ENCODE measurements at regions not wholly inside any gene's neighbourhood (a gene's known extent, or its start where the extent isn't known, plus 50 kb on each side); places are given as distances from the start of the nearest gene placed in this dataset.
"Not testable (repeated sequence)": the region's sequence is repeated elsewhere in the genome, so short reads cannot be mapped to it uniquely, and the experiment has no call there.

- ATAC-seq: no peak
Observed at GRCh38 chr1:170789063-170789462, 125.1 kb downstream of the PRRX1 start.

DNA sequence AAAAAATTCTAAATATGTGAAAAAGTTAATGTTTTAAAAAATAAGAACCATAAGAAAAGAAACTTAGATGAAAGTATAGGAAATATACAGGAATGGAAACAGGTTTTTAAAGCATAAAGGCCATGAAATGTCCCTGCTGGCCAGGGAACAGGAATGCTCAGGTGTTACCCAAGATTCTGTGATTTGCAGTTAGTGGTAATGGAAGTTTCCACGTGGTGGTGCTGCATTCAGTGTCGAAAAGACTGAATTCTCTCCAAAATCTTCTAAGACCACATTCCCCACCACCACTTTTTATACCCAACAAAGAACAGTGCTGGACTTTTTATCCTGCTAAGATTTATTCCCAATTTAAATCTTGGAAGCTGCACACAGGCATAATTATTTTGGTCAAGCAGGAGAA, 126.2 kb downstream of the PRRX1 start:
- ATAC-seq: no peak

DNA sequence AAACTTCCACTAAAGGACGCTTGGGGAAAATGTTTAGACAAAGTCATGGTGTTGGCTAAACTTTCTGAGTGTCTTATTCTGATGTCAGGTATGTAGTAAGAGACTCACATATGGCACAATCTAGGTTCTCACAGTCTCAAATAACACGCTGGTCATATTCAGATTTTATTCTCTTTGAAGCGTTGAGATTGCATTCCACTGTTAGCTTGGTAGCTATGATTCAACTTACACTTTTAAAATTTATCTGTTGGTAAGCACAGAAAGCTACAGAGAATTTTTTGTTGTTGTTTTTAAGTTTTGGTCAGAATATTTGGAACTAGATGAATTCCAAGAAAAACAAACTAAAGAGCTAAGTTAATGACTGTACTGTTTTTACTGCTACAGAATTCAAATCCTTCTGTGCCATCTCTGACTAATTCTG, 126.7 kb downstream of the PRRX1 start:
- ATAC-seq: no peak

- no peak for ATAC-seq
Observed at GRCh38 chr1:170791941-170792340, 128.0 kb downstream of the PRRX1 start.

GRCh38 chr1:170800265-170800664, 135.1 kb upstream of the MROH9 start:
- no peak for ATAC-seq

GRCh38 chr1:170800812-170801211, 134.5 kb upstream of the MROH9 start:
- ATAC-seq: no peak

GRCh38 chr1:170803711-170804110, 131.6 kb upstream of the MROH9 start:
- ATAC-seq: no peak

DNA sequence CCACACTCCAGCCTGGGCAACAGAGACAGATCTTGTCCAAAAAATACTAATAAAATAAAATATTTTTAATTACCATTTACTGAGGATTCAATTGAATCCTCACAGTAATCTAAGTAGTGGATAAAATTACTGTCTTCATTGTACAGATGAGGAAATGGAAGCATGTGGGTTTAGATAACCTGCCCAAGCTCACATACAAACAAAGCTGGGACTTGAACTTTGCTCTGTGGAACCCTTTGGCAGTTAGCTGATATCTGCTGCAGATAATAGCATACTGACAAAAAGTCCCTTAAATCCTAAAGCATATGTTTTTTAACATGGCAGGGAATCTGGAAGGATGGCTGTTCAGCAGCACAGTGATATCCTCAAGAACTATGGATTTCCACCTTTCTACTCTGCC, 130.9 kb upstream of the MROH9 start:
- ATAC-seq: no peak

GRCh38 chr1:170804879-170805278, 130.5 kb upstream of the MROH9 start:
- ATAC-seq: no peak

GRCh38 chr1:170806961-170807360, 128.4 kb upstream of the MROH9 start:
- ATAC-seq: no peak

GRCh38 chr1:170807432-170807831, 127.9 kb upstream of the MROH9 start:
- ATAC-seq: no peak

DNA sequence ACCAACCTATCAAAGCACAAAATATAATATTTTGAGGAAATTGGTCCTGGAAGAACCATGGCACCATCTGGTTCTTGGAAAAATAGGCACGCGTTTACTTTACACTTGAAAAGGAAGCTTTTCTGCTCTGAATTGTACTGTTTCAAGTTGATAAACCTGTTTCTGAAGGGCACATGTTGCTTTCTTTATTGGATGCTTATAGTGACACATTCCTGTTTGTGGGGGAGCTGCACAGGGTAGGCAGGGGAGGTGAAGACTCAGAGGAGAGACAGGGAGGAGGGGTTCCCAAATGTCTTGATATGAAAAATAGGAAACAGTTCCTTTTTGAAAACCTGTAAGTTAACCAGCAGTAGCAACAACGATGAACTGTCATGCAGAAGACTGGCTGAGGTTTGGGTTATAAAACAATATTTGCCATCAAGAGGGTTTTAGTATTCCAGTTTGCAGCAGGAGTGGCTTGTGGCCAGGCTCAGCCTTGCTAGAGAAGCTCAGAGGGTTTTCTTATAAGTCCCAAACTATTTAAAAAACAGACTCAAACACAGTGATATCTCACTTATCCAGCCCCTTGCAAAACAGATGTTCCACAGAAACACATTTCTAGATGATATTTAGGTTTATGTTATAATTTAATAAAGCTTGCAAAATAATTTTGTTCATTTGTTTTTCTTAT, 127.0 kb upstream of the MROH9 start:
- ATAC-seq: no peak

DNA sequence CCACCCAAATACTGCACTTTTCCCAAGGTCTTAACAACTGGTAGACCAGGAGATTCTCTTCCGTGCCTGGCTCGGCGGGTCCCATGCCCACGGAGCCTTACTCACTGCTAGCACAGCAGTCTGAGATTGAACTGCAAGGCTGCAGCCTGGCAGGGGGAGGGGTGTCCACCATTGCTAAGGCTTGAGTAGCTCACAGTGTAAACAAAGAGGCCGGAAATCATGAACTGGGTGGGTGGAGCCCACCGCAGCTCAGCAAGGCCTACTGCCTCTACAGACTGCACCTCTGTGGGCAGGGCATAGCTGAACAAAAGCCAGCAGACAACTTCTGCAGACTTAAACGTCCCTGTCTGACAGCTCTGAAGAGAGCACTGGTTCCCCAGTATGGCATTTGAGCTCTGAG, 124.3 kb upstream of the MROH9 start:
- not testable (repeated sequence) for ATAC-seq

- ATAC-seq: no peak
Observed at GRCh38 chr1:170819781-170820180, 115.6 kb upstream of the MROH9 start.

GRCh38 chr1:170823120-170823519, 112.2 kb upstream of the MROH9 start:
- no peak for ATAC-seq

DNA sequence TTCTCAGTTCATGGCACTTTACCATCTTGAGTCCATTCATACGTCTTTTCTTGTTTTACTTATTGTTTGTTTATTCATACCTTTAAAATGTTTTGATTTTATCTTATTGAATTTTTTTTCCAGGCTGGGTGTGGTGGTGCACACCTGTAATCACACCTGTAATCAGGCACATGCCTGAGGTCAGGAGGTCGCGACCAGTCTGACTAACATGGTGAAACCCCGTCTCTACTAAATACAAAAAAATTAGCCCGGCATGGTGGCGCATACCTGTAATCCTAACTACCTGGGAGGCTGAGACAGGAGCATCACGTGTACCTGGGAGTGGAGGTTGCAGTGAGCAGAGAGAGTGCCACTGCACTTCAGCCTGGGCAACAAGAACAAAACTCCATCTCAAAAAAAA, 104.1 kb upstream of the MROH9 start:
- ATAC-seq: no peak

- ATAC-seq: no peak
Observed at GRCh38 chr1:170836141-170836540, 99.2 kb upstream of the MROH9 start.

DNA sequence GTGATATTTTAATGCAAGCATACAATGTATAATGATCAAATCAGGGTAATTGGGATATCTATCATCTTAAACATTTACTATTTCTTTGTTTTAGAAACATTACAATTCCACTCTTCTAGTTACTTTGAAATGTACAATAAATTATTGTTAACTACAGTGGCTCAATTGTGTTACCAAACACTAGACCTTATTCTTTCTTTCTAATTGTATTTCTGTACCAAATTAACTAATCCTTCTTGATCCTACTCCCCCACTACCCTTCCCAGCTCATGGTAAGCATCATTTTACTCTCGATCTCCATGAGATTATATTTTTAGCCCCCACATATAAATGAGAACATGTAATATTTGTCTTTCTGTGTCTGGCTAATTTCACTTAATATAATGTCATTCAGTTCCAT, 95.0 kb upstream of the MROH9 start:
- ATAC-seq: no peak

GRCh38 chr1:170853302-170853701, 82.0 kb upstream of the MROH9 start:
- ATAC-seq: no peak

DNA sequence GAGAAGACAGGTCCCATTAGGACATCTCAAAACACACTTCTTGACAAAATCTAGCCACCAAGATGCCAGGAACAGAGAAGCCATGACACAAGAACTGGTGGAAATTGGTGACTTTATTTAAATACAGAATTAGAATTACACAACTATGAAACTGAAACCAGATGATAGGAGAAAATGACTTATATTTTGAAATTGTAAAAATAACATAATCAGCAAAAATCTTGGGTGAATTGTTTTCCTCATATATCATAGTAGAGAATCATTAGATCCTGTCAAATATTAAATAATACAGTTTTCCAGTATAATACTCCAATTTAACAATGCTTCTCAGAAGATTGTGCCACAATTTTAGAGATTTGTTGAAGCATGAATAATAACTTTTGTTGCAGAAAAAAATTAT, 81.5 kb upstream of the MROH9 start:
- no peak for ATAC-seq

- ATAC-seq: no peak
Observed at GRCh38 chr1:170854677-170855076, 80.7 kb upstream of the MROH9 start.

- no peak for ATAC-seq
Observed at GRCh38 chr1:170856455-170856854, 78.9 kb upstream of the MROH9 start.

GRCh38 chr1:170857955-170858354, 77.4 kb upstream of the MROH9 start:
- no peak for ATAC-seq

DNA sequence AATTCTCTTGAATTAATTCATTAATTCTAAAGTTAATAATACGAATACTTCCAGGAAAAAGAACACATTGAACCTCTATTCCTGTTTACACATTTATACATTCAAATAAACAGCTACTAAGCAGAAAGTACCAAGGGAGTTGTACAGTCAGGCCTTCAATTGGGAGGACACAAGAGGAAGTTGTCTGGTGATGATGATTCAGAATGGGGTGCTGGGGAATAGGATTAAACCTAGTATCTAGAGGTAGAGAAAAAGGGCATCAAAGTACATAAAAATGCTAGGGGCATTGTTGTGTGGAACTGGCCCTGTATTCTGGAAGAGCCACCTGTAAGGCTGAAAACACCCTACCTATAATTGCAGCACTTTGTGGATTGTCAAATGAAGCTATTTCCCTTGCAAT, 71.7 kb upstream of the MROH9 start:
- no peak for ATAC-seq

DNA sequence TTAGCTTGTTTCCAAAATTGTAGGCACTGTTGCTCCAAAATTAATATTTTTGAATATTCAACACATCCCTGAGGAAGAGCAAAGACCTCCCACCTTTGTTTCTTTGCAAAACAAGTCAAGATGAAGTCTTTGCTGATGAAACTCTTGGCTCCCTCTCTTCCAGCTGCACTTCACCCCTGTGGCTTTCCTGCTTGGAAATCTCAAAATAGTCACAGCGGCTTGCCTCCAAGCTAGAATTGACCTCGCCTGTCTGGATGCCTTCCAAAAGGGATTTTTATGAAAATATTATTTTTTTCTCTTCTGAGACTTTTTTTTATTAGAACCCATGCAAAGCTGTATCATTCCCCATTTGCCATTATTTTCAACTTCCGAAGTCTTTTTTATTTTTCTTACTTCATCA, 71.1 kb upstream of the MROH9 start:
- ATAC-seq: no peak

Data from activated CD4-positive, CD25-positive, alpha-beta regulatory T cell treated with anti-CD3 and anti-CD28 coated beads, Interleukin-2, amount 50 U/mL, for 24 hours (primary cell).